ENCODE measurements at regions not wholly inside any gene's neighbourhood (a gene's known extent, or its start where the extent isn't known, plus 50 kb on each side); places are given as distances from the start of the nearest gene placed in this dataset.

GRCh38 chr18:67218556-67218955 is 298.0 kb downstream of the DSEL start:
- no peak for DNase-seq

GRCh38 chr18:67217551-67218166 is 298.9 kb downstream of the DSEL start:
- DNase-seq, result peak; percentile 58

- DNase-seq, result no peak
Observed at GRCh38 chr18:67216846-67217245, 299.7 kb downstream of the DSEL start.

- no peak for DNase-seq
Observed at GRCh38 chr18:67215686-67216085, 300.8 kb downstream of the DSEL start.

- DNase-seq, result no peak
Observed at GRCh38 chr18:67211646-67212045, 304.9 kb downstream of the DSEL start.

- no peak for DNase-seq
Observed at GRCh38 chr18:67200665-67201064, 315.9 kb downstream of the DSEL start.

GRCh38 chr18:67199993-67200617 is 316.4 kb downstream of the DSEL start:
- DNase-seq, result no peak

GRCh38 chr18:67194886-67195285 is 321.6 kb downstream of the DSEL start:
- no peak for DNase-seq

- no peak for DNase-seq
Observed at GRCh38 chr18:67192535-67192934, 324.0 kb downstream of the DSEL start.

- DNase-seq, result no peak
Observed at GRCh38 chr18:67183398-67183797, 333.1 kb downstream of the DSEL start.

- no peak for DNase-seq
Observed at GRCh38 chr18:67179726-67180125, 336.8 kb downstream of the DSEL start.

GRCh38 chr18:67159662-67160061 is 356.9 kb downstream of the DSEL start:
- DNase-seq, result no peak

GRCh38 chr18:67154979-67155378 is 361.5 kb downstream of the DSEL start:
- no peak for DNase-seq

- DNase-seq, result no peak
Observed at GRCh38 chr18:67151366-67151765, 365.2 kb downstream of the DSEL start.

- DNase-seq, result no peak
Observed at GRCh38 chr18:67145586-67146292, 370.8 kb downstream of the DSEL start.

- DNase-seq, result no peak
Observed at GRCh38 chr18:67144329-67144728, 372.2 kb downstream of the DSEL start.

GRCh38 chr18:67143028-67143427 is 373.5 kb downstream of the DSEL start:
- DNase-seq, result no peak

- no peak for DNase-seq
Observed at GRCh38 chr18:67142604-67143003, 373.9 kb downstream of the DSEL start.

- no peak for DNase-seq
Observed at GRCh38 chr18:67140495-67140894, 376.0 kb downstream of the DSEL start.

GRCh38 chr18:67139899-67140298 is 376.6 kb downstream of the DSEL start:
- no peak for DNase-seq

- no peak for DNase-seq
Observed at GRCh38 chr18:67135981-67136380, 380.5 kb downstream of the DSEL start.

GRCh38 chr18:67134911-67135310 is 381.6 kb downstream of the DSEL start:
- no peak for DNase-seq

- no peak for DNase-seq
Observed at GRCh38 chr18:67133669-67134068, 382.9 kb downstream of the DSEL start.

- no peak for DNase-seq
Observed at GRCh38 chr18:67132919-67133318, 383.6 kb downstream of the DSEL start.

Data from retina (tissue), 1 donor.